Gastrocnemius medialis (tissue), 4 donors: ENCODE measurements at regions not wholly inside any gene's neighbourhood (a gene's known extent, or its start where the extent isn't known, plus 50 kb on each side); places are given as distances from the start of the nearest gene placed in this dataset.
A peak's percentile ranks its signal among the peaks of the same experiment; 100 is the strongest.
"Not testable (repeated sequence)": the region's sequence is repeated elsewhere in the genome, so short reads cannot be mapped to it uniquely, and the experiment has no call there.

ENCODE experiments used
- ATAC-seq, 2 donors: fragments of 150-250 bp; one replicate each; pipeline ENCODE4 v1.9.1; 2016
- DNase-seq, 2 donors: peaks; one replicate each; pipeline ENCODE4 v3.0.0-alpha.2; 2019
- H3K27ac ChIP-seq, 4 donors: fragments of 200-600 bp; sonication (generic); 1 replicate in 1 of 4; 2 replicates in 3 of 4; pipeline ENCODE4 v1.5.1; 2016 to 2018; ENCODE audit warnings: mild to moderate bottlenecking in 2 of 4, moderate library complexity in 1 of 4
- H3K27me3 ChIP-seq, 3 donors: fragments of 200-600 bp; sonication (generic) in 2 of 3; 1 replicate in 1 of 3; 2 replicates in 2 of 3; pipeline versions ENCODE4 v1.5.1 to v1.6.0; 2016 to 2019; ENCODE audit warnings: mild to moderate bottlenecking in 1 of 3, moderate library complexity in 1 of 3
- H3K36me3 ChIP-seq, 2 donors: fragments of 200-600 bp; sonication (generic) in 1 of 2; one replicate each; pipeline ENCODE4 v1.5.1; 2017 to 2018
- H3K4me1 ChIP-seq, 2 donors: fragments of 200-600 bp; sonication (generic) in 1 of 2; one replicate each; pipeline ENCODE4 v1.5.1; 2016 to 2017; ENCODE audit warnings: mild to moderate bottlenecking in 2 of 2
- H3K4me3 ChIP-seq, 4 donors: fragments of 200-600 bp; sonication (generic) in 3 of 4; 1 replicate in 1 of 4; 2 replicates in 3 of 4; pipeline ENCODE4 v1.5.1; 2016 to 2019; ENCODE audit warnings: mild to moderate bottlenecking in 2 of 4
- H3K9me3 ChIP-seq, 3 donors: fragments of 200-600 bp; sonication (generic) in 2 of 3; 1 replicate in 1 of 3; 2 replicates in 2 of 3; pipeline ENCODE4 v1.5.1; 2016 to 2019
- POLR2A ChIP-seq, 2 donors: fragments of 450-650 bp; IDR thresholded peaks; one replicate each; pipeline ENCODE4 v1.6.1; 2017; ENCODE audit warnings: antibody characterized with exemption in 2 of 2, mild to moderate bottlenecking in 2 of 2, moderate library complexity in 2 of 2
- in situ Hi-C, 4 donors: fragments of 200-750 bp; cut with MboI; loops; one replicate each; pipeline versions ENCODE4 v1.15.0 to v1.8.0; 2017; ENCODE audit warnings: low sequenced_read_pairs in 4 of 4
- intact Hi-C: fragments of 100-400 bp; cut with DNase I; formaldehyde crosslinking; loops from one replicate; pipeline ENCODE4 v1.15.1; 2023; ENCODE audit warnings: low total_unique reads
- TF ChIP-seq, protein P1 (sequence below), 5 experiments: fragments of 450-650 bp in 3 of 5; fragments of 200-600 bp in 2 of 5; sonication (generic) in 2 of 5; IDR thresholded peaks in 4 of 5; conservative IDR thresholded peaks in 1 of 5; 1 replicate in 4 of 5; 2 replicates in 1 of 5; pipeline ENCODE4 v1.5.1; 2016 to 2019; ENCODE audit warnings: antibody characterized with exemption in 5 of 5, mild to moderate bottlenecking in 3 of 5, moderate library complexity in 3 of 5

DNA sequence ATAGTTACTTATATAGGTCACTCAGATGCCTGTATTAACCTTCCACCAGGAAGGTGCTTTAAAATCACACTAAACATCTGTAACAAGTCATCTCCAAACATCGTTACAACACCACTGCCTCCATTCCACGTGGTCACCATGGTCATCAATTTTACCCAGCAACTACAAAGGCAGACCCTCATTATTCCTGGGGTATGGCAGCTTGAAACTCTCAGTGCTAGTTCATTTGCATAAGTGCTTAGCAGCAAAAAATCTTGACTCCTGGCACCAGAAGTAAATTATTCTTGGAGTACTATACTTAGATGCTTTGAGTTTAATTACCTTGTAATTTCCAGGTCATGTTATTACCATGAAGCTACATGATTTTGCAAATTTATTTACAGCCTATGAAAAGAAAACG lies 250.6 kb downstream of the KBTBD8 start:
- H3K4me3 ChIP-seq: no peak overlapping the region
- in situ Hi-C loops (no loop called here), intact Hi-C loops (no loop called here)
- no peaks in the 10 kb centered on the region for H3K9me3 ChIP-seq
- H3K4me1 ChIP-seq: no peaks in the 10 kb centered on the region
- no peak overlapping the region for H3K27ac ChIP-seq
- no peaks in the 10 kb centered on the region for H3K36me3 ChIP-seq
- DNase-seq (no peak), ATAC-seq (no peak)
- no peaks in the 10 kb centered on the region for H3K27me3 ChIP-seq
- TF ChIP-seq, protein P1, sequence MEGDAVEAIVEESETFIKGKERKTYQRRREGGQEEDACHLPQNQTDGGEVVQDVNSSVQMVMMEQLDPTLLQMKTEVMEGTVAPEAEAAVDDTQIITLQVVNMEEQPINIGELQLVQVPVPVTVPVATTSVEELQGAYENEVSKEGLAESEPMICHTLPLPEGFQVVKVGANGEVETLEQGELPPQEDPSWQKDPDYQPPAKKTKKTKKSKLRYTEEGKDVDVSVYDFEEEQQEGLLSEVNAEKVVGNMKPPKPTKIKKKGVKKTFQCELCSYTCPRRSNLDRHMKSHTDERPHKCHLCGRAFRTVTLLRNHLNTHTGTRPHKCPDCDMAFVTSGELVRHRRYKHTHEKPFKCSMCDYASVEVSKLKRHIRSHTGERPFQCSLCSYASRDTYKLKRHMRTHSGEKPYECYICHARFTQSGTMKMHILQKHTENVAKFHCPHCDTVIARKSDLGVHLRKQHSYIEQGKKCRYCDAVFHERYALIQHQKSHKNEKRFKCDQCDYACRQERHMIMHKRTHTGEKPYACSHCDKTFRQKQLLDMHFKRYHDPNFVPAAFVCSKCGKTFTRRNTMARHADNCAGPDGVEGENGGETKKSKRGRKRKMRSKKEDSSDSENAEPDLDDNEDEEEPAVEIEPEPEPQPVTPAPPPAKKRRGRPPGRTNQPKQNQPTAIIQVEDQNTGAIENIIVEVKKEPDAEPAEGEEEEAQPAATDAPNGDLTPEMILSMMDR (IDR thresholded peaks at IDR 0.05 in 4 of 5, conservative IDR thresholded peaks at IDR 0.05 in 1 of 5): no peak
- no peak for TF ChIP-seq POLR2A (IDR thresholded peaks at IDR 0.05)

DNA sequence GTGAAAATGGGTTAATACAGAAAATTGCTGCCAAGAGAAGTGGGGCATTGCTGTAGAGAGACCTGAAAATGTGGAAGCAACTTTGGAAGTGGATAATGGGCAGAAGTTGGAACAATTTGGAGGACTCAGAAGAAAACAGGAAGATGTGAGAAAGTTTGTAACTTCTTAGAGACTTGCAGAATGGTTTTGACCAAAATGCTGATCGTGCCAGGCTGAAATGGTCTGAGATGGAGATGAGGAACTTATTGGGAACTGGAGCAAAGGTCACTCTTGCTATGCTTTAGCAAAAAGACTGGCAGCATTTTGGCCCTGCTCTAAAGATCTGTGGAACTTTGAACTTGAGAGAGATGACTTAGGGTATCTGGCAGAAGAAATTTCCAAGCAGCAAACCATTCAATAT lies 254.8 kb downstream of the KBTBD8 start:
- in situ Hi-C loops, H3K9me3 ChIP-seq, intact Hi-C loops, ATAC-seq, H3K4me3 ChIP-seq, H3K36me3 ChIP-seq, H3K4me1 ChIP-seq, H3K27me3 ChIP-seq, H3K27ac ChIP-seq: not testable (repeated sequence)
- peak in 1 of 2 donors; percentile 12 for DNase-seq

DNA sequence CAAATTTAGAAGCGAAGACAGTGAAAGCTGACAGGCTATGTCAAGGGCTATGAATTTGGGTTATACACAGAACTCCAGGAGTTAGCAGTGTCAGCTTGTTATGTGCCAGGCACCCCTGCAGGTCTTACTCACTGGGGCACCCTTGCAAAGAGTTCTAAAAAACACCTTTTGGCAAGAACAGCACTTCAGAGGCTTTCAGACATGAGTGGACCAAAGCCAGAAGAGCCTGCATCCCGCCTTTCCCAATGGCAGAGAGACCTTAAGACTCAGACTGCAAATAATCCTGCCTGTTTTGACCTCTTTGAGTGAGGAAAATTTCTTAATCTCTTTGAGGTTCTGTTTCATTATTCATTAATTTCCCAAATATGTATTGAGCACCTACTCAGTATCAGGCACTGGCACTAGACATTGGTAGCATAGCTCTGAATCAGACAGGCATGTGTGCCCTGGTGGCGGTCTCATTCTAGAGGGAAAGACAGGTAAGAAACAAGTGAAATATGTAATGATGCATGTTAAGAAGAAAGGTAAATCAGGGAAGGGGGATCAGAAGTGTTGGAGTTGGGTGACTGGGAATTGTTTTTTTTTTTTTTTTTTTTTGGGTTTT lies 280.0 kb downstream of the KBTBD8 start:
- Histone ChIP-seq H3K4me3 (no peak overlapping the region), H3K27me3 (no peaks in the 10 kb centered on the region), H3K4me1 (no peaks in the 10 kb centered on the region), H3K9me3 (no peaks in the 10 kb centered on the region), H3K36me3 (no peaks in the 10 kb centered on the region), H3K27ac (no peak overlapping the region)
- in situ Hi-C loops: no loop called here
- TF ChIP-seq, protein P1 (IDR thresholded peaks at IDR 0.05 in 4 of 5, conservative IDR thresholded peaks at IDR 0.05 in 1 of 5): no peak
- TF ChIP-seq POLR2A (IDR thresholded peaks at IDR 0.05): no peak
- intact Hi-C loops: no loop called here
- ATAC-seq (no peak), DNase-seq (no peak)

DNA sequence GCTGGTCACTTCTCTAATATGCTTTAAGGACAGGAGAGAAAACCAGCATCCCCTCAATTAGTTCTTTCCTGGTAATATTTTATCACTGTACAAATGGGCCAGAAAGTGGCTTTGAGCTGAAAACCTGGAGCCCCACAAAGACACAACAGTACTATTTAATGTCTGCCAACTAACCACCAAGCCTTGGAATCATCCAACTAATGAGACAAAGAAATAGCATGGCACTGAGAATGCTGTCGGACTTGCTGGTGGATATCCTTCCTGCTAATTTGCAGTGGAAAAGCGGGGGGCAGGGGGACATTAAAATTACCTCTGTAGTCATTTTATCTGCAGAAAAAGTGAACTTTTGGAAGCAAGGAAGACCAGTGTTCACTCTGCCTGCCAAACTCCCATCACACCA lies 288.5 kb downstream of the KBTBD8 start:
- no peaks in the 10 kb centered on the region for H3K36me3 ChIP-seq
- in situ Hi-C loops: no loop called here
- TF ChIP-seq, protein P1 (IDR thresholded peaks at IDR 0.05 in 4 of 5, conservative IDR thresholded peaks at IDR 0.05 in 1 of 5): no peak
- TF ChIP-seq POLR2A (IDR thresholded peaks at IDR 0.05): no peak

DNA sequence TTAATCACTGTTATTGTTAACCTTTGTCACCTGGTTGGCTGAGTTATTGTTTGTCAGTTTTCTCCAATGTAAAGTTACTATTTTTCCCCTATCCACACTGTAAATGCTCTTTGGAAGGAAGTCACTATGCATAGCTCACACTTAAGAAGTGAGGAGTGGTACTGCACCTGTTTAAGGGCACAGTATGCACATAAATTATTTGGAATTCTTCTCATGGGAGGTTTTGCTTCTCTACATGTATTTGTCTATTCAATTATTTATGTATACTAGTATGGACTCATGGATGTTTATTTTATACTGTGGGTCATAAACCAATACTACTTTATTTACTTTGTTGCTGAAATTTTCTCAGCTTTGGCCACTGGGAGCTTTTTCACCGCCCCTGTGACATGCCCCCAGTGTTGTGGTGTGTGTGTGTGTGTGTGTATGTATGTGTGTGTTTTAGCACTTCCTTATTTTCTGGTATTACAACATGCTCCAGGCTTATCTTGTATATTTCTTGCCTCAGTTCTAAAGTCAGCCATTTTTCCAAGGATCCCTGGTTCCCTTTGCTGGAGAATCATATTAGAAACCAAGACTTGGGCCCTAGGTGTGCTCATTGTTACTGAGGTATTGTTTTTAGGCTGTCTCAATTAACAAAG lies 290.5 kb downstream of the KBTBD8 start:
- Histone ChIP-seq H3K9me3 (no peaks in the 10 kb centered on the region), H3K4me3 (no peak overlapping the region), H3K27me3 (no peaks in the 10 kb centered on the region), H3K36me3 (no peaks in the 10 kb centered on the region), H3K27ac (no peak overlapping the region), H3K4me1 (peaks cover 5 to 15% of the 10 kb centered on the region in 2 donors)
- intact Hi-C loops (no loop called here), in situ Hi-C loops (no loop called here)
- ATAC-seq (no peak), DNase-seq (no peak)
- TF ChIP-seq POLR2A (IDR thresholded peaks at IDR 0.05): no peak
- TF ChIP-seq, protein P1 (IDR thresholded peaks at IDR 0.05 in 4 of 5, conservative IDR thresholded peaks at IDR 0.05 in 1 of 5): no peak

More for the DNA sequence above, 288.5 kb downstream of the KBTBD8 start:
- intact Hi-C loops: no loop called here
- peaks cover 5 to 15% of the 10 kb centered on the region in 2 donors for H3K4me1 ChIP-seq
- H3K9me3 ChIP-seq: no peaks in the 10 kb centered on the region
- no peak overlapping the region for H3K4me3 ChIP-seq
- no peak for DNase-seq
- H3K27ac ChIP-seq: no peak overlapping the region
- ATAC-seq: no peak
- H3K27me3 ChIP-seq: no peaks in the 10 kb centered on the region
